MM.1S (cell line): ENCODE measurements at regions not wholly inside any gene's neighbourhood (a gene's known extent, or its start where the extent isn't known, plus 50 kb on each side); places are given as distances from the start of the nearest gene placed in this dataset.

Source experiments
- CTCF ChIP-seq: fragments of 300-600 bp; sonication (generic); IDR thresholded peaks from 2 replicates; pipeline ENCODE4 v1.5.1; 2016; ENCODE audit warnings: antibody characterized with exemption, low read length, mixed read lengths
- EZH2 ChIP-seq: fragments of 300-600 bp; sonication (generic); optimal IDR thresholded peaks from 2 replicates; pipeline ENCODE3; 2017; ENCODE audit warnings: low read depth, mild to moderate bottlenecking, antibody characterized with exemption, low read length, mixed read lengths

GRCh38 chr5:37938861-37939260 lies 99.0 kb upstream of the GDNF start:
- TF ChIP-seq CTCF, result no peak
- no peak for TF ChIP-seq EZH2
